ENCODE measurements at regions not wholly inside any gene's neighbourhood (a gene's known extent, or its start where the extent isn't known, plus 50 kb on each side); places are given as distances from the start of the nearest gene placed in this dataset.

- no peak for TF ChIP-seq CTCF (IDR thresholded peaks at IDR 0.05; ENCODE audit: extremely low read depth in 1 of 2, insufficient read depth in 1 of 2, low read depth in 1 of 2, low read length in 2 of 2)
- no peak for TF ChIP-seq GATA2 (IDR thresholded peaks at IDR 0.05; ENCODE audit: insufficient read depth, insufficient read length, low read depth, low read length)
- TF ChIP-seq MYC (IDR thresholded peaks at IDR 0.05; ENCODE audit: low read depth, low read length) = no peak
- TF ChIP-seq JUN (IDR thresholded peaks at IDR 0.05; ENCODE audit: borderline replicate concordance, insufficient read depth, insufficient read length, low read depth) = no peak
- no peak for TF ChIP-seq MAX (IDR thresholded peaks at IDR 0.05; ENCODE audit: insufficient read depth, insufficient read length)
- no peak for TF ChIP-seq POLR2A (IDR thresholded peaks at IDR 0.05; ENCODE audit: low read depth, low read length)
- TF ChIP-seq POLR2AphosphoS5 (IDR thresholded peaks at IDR 0.05; ENCODE audit: insufficient read depth, low read depth, low read length) = no peak
- TF ChIP-seq EZH2 (IDR thresholded peaks at IDR 0.05; ENCODE audit: borderline replicate concordance, low read depth, low read length, severe bottlenecking) = no peak
These were observed 281.8 kb downstream of the ETS1 start for GRCh38 chr11:128305588-128305987.

All from endothelial cell of umbilical vein (primary cell).